Type B pancreatic cell (in vitro differentiated cells): ENCODE measurements at regions not wholly inside any gene's neighbourhood (a gene's known extent, or its start where the extent isn't known, plus 50 kb on each side); places are given as distances from the start of the nearest gene placed in this dataset.

Experiments used
- DNase-seq: peaks from one replicate; pipeline ENCODE4 v3.0.0; 2021; ENCODE audit warnings: mixed read lengths; ENCODE audit not compliant: unreplicated experiment; ENCODE audit errors: extremely low spot score
- H3K27ac Mint-ChIP-seq: 2 replicates; pipeline ENCODE4 v1.8.0; 2021; ENCODE audit warnings: mild to moderate bottlenecking, mixed read lengths
- H3K27me3 Mint-ChIP-seq: 2 replicates; pipeline ENCODE4 v1.8.0; 2021; ENCODE audit warnings: mixed read lengths
- H3K36me3 Mint-ChIP-seq: 2 replicates; pipeline ENCODE4 v1.8.0; 2021; ENCODE audit warnings: mixed read lengths
- H3K4me1 Mint-ChIP-seq: one replicate; pipeline ENCODE4 v1.8.0; 2021; ENCODE audit warnings: mixed read lengths; ENCODE audit not compliant: unreplicated experiment
- H3K4me3 Mint-ChIP-seq: 2 replicates; pipeline ENCODE4 v1.8.0; 2021; ENCODE audit warnings: mild to moderate bottlenecking, mixed read lengths
- H3K9me3 Mint-ChIP-seq: 2 replicates; pipeline ENCODE4 v1.8.0; 2021; ENCODE audit warnings: mixed read lengths
- CTCF ChIP-seq: fragments of 200-600 bp; sonication (generic); conservative IDR thresholded peaks from 2 replicates; pipeline ENCODE4 v1.5.0; 2021; ENCODE audit warnings: antibody characterized with exemption, mild to moderate bottlenecking

- no peak for DNase-seq
- TF ChIP-seq CTCF, result no peak
- Mint-ChIP-seq H3K4me3 (no peak overlapping the region), H3K27ac (no peak overlapping the region), H3K36me3 (no peaks in the 10 kb centered on the region), H3K9me3 (peaks cover 6% of the 10 kb centered on the region), H3K27me3 (no peaks in the 10 kb centered on the region), H3K4me1 (no peaks in the 10 kb centered on the region)
Measured at GRCh38 chr13:77388944-77389624, 62.2 kb upstream of the MYCBP2 start.

DNA sequence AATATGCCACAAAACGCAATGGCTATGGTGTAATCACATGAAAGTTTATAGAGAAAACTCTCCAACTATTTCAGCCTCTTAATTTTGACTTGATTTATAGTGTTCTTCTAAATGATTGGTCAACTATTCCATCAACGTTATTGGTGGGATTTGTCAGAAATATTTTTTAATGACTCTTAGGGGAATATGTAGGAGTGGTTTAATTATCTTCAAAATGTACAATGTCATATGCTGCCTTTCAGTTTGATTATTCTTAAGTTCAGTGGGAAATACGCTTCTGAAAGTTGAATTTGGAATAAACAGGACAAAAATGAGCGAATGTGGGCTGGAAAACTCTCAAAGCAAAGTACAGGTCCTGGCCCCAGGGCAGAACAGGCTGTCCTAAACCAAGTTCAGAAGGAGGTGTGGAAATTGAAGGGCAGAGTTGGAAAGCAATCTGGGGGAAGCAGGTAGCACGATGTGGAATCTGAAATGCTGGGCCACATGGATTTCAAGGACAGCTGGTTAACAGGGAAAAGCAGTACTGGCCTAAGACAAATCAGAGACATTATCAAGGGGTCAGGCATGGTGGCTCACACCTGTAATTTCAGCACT, 60.8 kb upstream of the MYCBP2 start:
- Mint-ChIP-seq H3K9me3 (peaks cover 6% of the 10 kb centered on the region), H3K27ac (no peak overlapping the region), H3K4me3 (no peak overlapping the region), H3K4me1 (no peaks in the 10 kb centered on the region), H3K36me3 (no peaks in the 10 kb centered on the region), H3K27me3 (no peaks in the 10 kb centered on the region)
- no peak for DNase-seq
- TF ChIP-seq CTCF, result no peak

- H3K27ac Mint-ChIP-seq, result no peak overlapping the region
Measured at GRCh38 chr13:77386880-77387606, 60.1 kb upstream of the MYCBP2 start.

DNA sequence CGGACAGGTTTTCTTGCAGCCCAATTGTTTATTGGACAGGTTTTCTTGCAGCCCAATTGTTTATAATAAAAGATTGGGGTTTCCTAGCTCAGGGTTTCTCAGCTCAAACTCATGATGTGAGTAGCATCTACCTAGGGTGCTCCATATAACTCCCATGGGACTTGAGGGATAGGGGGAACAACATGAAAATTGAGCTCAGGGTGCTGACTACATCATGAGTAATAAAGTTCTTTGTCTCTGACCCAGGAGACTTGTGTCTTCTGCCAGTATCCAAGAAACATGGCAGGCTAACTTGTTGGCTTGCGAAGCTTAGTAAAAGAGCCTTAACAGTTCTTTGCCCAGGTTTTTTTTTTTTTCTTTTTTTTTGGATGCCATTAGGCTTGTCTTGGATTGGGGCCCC, 59.2 kb upstream of the MYCBP2 start:
- Mint-ChIP-seq H3K27ac (no peak overlapping the region), H3K4me1 (no peaks in the 10 kb centered on the region), H3K9me3 (peaks cover 6% of the 10 kb centered on the region), H3K27me3 (no peaks in the 10 kb centered on the region), H3K4me3 (no peak overlapping the region), H3K36me3 (no peaks in the 10 kb centered on the region)
- no peak for DNase-seq
- TF ChIP-seq CTCF, result no peak

More at GRCh38 chr13:77386880-77387606, 60.1 kb upstream of the MYCBP2 start:
- peaks cover 6% of the 10 kb centered on the region for H3K9me3 Mint-ChIP-seq
- no peak for DNase-seq
- TF ChIP-seq CTCF, result no peak
- no peaks in the 10 kb centered on the region for H3K36me3 Mint-ChIP-seq
- no peaks in the 10 kb centered on the region for H3K4me1 Mint-ChIP-seq
- no peak overlapping the region for H3K4me3 Mint-ChIP-seq
- no peaks in the 10 kb centered on the region for H3K27me3 Mint-ChIP-seq

DNA sequence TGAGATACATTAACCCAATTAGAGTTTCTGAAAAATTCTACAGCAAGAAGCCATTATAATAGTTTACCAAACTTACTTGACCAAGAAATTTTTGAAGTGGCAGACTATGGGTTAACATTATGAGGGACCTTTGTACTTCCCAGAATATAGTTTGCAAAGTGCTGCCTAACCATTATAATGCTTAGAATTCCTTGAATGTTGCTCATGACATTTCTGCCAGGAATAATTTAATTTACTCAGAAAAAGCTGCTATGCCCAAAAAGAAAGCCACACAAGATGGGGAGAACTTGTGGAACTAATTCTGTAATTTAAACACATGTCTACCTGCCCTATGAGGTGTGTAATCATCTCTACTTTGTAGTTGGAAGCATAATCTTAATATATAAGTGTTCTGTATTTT, 58.1 kb upstream of the MYCBP2 start:
- H3K4me3 Mint-ChIP-seq, result no peak overlapping the region
- TF ChIP-seq CTCF, result no peak
- no peaks in the 10 kb centered on the region for H3K27me3 Mint-ChIP-seq
- no peaks in the 10 kb centered on the region for H3K4me1 Mint-ChIP-seq
- no peak for DNase-seq
- no peak overlapping the region for H3K27ac Mint-ChIP-seq
- peaks cover 6% of the 10 kb centered on the region for H3K9me3 Mint-ChIP-seq
- no peaks in the 10 kb centered on the region for H3K36me3 Mint-ChIP-seq
